HCT116 (cell line): ENCODE measurements at regions not wholly inside any gene's neighbourhood (a gene's known extent, or its start where the extent isn't known, plus 50 kb on each side); places are given as distances from the start of the nearest gene placed in this dataset.

Experiments used
- ATAC-seq: fragments of 200-7000 bp; cut with Tn5 transposase; 2 replicates; pipeline ENCODE4 v1.9.1; 2020; ENCODE audit warnings: mild to moderate bottlenecking, moderate library complexity
- BruUV-seq: library from RNA; stranded (reverse); fragments of 400-500 nt; replicated peaks from 2 replicates; lab custom pipeline; 2021; lab: Mats Ljungman, UMichigan
- CTCF ChIA-PET: fragments of 300-600 bp; sonication (Branson Sonifier 250); formaldehyde crosslinking; loops from one replicate; lab custom pipeline; 2021; ENCODE audit warnings: antibody characterized with exemption; lab: Charles Lee
- POLR2A ChIA-PET: fragments of 300-600, 350-600 bp; sonication (Branson Sonifier 250); formaldehyde crosslinking; loops from one replicate; lab custom pipeline; 2021; ENCODE audit warnings: antibody characterized with exemption; lab: Charles Lee
- RAD21 ChIA-PET, 2 experiments: fragments of 300-600 bp; sonication (Branson Sonifier 250); formaldehyde crosslinking; loops; one replicate each; lab custom pipeline; 2023; ENCODE audit warnings: low total read pairs in 2 of 2; ENCODE audit not compliant: uncharacterized antibody in 2 of 2, unreplicated experiment in 2 of 2, low non-redundant PET in 1 of 2; lab: Charles Lee
- DNase-seq: peaks from one replicate; pipeline ENCODE4 v3.0.0-alpha.2; 2010; ENCODE audit warnings: low read depth, low spot score
- H2AFZ ChIP-seq: fragments of 200-600 bp; shearing (Covaris generic), sonication (generic); 2 replicates; pipeline ENCODE4 v1.6.1; 2017; ENCODE audit warnings: low read depth, mixed run types, mixed read lengths, antibody characterized with exemption, low read length; ENCODE audit not compliant: poor library complexity, severe bottlenecking
- H3K27ac ChIP-seq: 2 replicates; pipeline ENCODE4 v1.5.1; 2012; ENCODE audit warnings: low read depth, low read length
- H3K27me3 ChIP-seq: fragments of 200-600 bp; sonication (generic); 2 replicates; pipeline ENCODE4 v1.6.1; 2016; ENCODE audit warnings: mixed run types, low read length, mixed read lengths; ENCODE audit not compliant: insufficient read depth
- H3K36me3 ChIP-seq, 2 experiments: fragments of 200-500 bp in 1 of 2; fragments of 200-600 bp in 1 of 2; sonication (Bioruptor generic) in 1 of 2; sonication (generic) in 1 of 2; 2 replicates each; pipeline versions ENCODE4 v1.5.1 to v1.6.1; 2014 to 2016; ENCODE audit warnings: low read length in 2 of 2, inconsistent platforms in 1 of 2, mixed read lengths in 1 of 2, mixed run types in 1 of 2; ENCODE audit not compliant: insufficient read depth in 2 of 2, control insufficient read depth in 1 of 2
- H3K4me1 ChIP-seq, 2 experiments: fragments of 200-600 bp in 1 of 2; sonication (generic) in 1 of 2; 2 replicates each; pipeline versions ENCODE4 v1.5.1 to v1.6.1; 2012 to 2017; ENCODE audit warnings: low read length in 2 of 2, inconsistent platforms in 1 of 2, mild to moderate bottlenecking in 1 of 2, mixed read lengths in 1 of 2, mixed run types in 1 of 2, moderate library complexity in 1 of 2; ENCODE audit not compliant: insufficient read depth in 2 of 2, control insufficient read depth in 1 of 2
- H3K4me2 ChIP-seq: fragments of 200-600 bp; sonication (generic); 2 replicates; pipeline ENCODE4 v1.6.1; 2017; ENCODE audit warnings: mixed run types, low read length, mixed read lengths
- H3K4me3 ChIP-seq, 2 experiments: fragments of 200-600 bp in 1 of 2; sonication (generic) in 1 of 2; replicated peaks in 1 of 2; 2 replicates each; pipeline ENCODE4 v1.5.1; 2011 to 2016; ENCODE audit warnings: low read length in 2 of 2, control low read depth in 1 of 2, low read depth in 1 of 2, mild to moderate bottlenecking in 1 of 2, mixed read lengths in 1 of 2, mixed run types in 1 of 2
- H3K79me2 ChIP-seq: fragments of 200-600 bp; sonication (generic); 2 replicates; pipeline ENCODE4 v1.6.1; 2017; ENCODE audit warnings: mild to moderate bottlenecking, mixed run types, low read length, moderate library complexity, mixed read lengths; ENCODE audit not compliant: insufficient read depth
- H3K9ac ChIP-seq: fragments of 200-600 bp; sonication (generic); 2 replicates; pipeline ENCODE4 v1.6.1; 2016; ENCODE audit warnings: low read length, mixed read lengths
- H3K9me2 ChIP-seq: fragments of 200-600 bp; sonication (generic), shearing (Covaris generic); 2 replicates; pipeline ENCODE4 v1.6.1; 2017; ENCODE audit warnings: mixed run types, mild to moderate bottlenecking, moderate library complexity; ENCODE audit not compliant: insufficient read depth
- H3K9me3 ChIP-seq, 2 experiments: fragments of 200-500 bp in 1 of 2; fragments of 200-600 bp in 1 of 2; sonication (Bioruptor generic) in 1 of 2; sonication (generic) in 1 of 2; 2 replicates each; pipeline ENCODE4 v1.6.1; 2014 to 2017; ENCODE audit warnings: low read length in 2 of 2, mixed read lengths in 2 of 2, inconsistent platforms in 1 of 2, low read depth in 1 of 2, mild to moderate bottlenecking in 1 of 2, mixed run types in 1 of 2, moderate library complexity in 1 of 2; ENCODE audit not compliant: control insufficient read depth in 1 of 2, insufficient read depth in 1 of 2
- H4K20me1 ChIP-seq: fragments of 200-600 bp; sonication (generic), shearing (Covaris generic); 2 replicates; pipeline ENCODE4 v1.6.1; 2017; ENCODE audit warnings: mixed run types, mild to moderate bottlenecking, moderate library complexity; ENCODE audit not compliant: insufficient read depth
- ATF3 ChIP-seq: IDR thresholded peaks from 2 replicates; pipeline ENCODE4 v1.6.1; 2012
- CBX3 ChIP-seq: IDR thresholded peaks from 2 replicates; pipeline ENCODE4 v1.6.1; 2012; ENCODE audit warnings: low read depth
- CEBPB ChIP-seq: IDR thresholded peaks from 2 replicates; pipeline ENCODE4 v1.6.1; 2012; ENCODE audit warnings: low read depth
- CTCF ChIP-seq, 3 experiments: fragments of 200-600 bp in 1 of 3; sonication (generic) in 1 of 3; IDR thresholded peaks in 2 of 3; conservative IDR thresholded peaks in 1 of 3; 2 replicates each; pipeline ENCODE4 v1.5.1; 2012 to 2017; ENCODE audit warnings: low read depth in 2 of 3, low read length in 2 of 3, antibody characterized with exemption in 1 of 3, borderline replicate concordance in 1 of 3, control low read depth in 1 of 3, mild to moderate bottlenecking in 1 of 3, mixed read lengths in 1 of 3, mixed run types in 1 of 3, moderate library complexity in 1 of 3; ENCODE audit not compliant: insufficient read depth in 1 of 3
- EGR1 ChIP-seq: IDR thresholded peaks from 2 replicates; pipeline ENCODE4 v1.6.1; 2012; ENCODE audit warnings: low read depth
- EZH2 ChIP-seq: fragments of 200-600 bp; sonication (generic); IDR thresholded peaks from 2 replicates; pipeline ENCODE4 v1.6.1; 2017; ENCODE audit warnings: antibody characterized with exemption, mixed run types
- JUND ChIP-seq: IDR thresholded peaks from 2 replicates; pipeline ENCODE4 v1.6.1; 2012
- MAX ChIP-seq: IDR thresholded peaks from 2 replicates; pipeline ENCODE4 v1.6.1; 2012
- POLR2A ChIP-seq: IDR thresholded peaks from 2 replicates; pipeline ENCODE4 v1.7.0; 2011; ENCODE audit warnings: borderline replicate concordance; ENCODE audit not compliant: insufficient read depth, insufficient read length; ENCODE audit errors: extremely low read depth
- RAD21 ChIP-seq: IDR thresholded peaks from 2 replicates; pipeline ENCODE4 v1.6.1; 2012; ENCODE audit warnings: low read depth, mild to moderate bottlenecking
- REST ChIP-seq: IDR thresholded peaks from 2 replicates; pipeline ENCODE4 v1.6.1; 2012; ENCODE audit warnings: low read depth
- SRF ChIP-seq: IDR thresholded peaks from 2 replicates; pipeline ENCODE4 v1.6.1; 2012; ENCODE audit warnings: low read depth
- TCF7L2 ChIP-seq: IDR thresholded peaks from 2 replicates; pipeline ENCODE4 v1.7.0; 2011; ENCODE audit warnings: borderline replicate concordance, inconsistent platforms; ENCODE audit not compliant: insufficient read depth, insufficient read length; ENCODE audit errors: extremely low read depth
- ZBTB33 ChIP-seq: IDR thresholded peaks from 2 replicates; pipeline ENCODE4 v1.6.1; 2011; ENCODE audit warnings: mild to moderate bottlenecking, low read length, moderate library complexity; ENCODE audit not compliant: insufficient replicate concordance; ENCODE audit errors: extremely low read depth
- ZFX ChIP-seq: fragments of 450-650 bp; IDR thresholded peaks from 2 replicates; pipeline ENCODE4 v1.6.1; 2017
- intact Hi-C: fragments of 100-400 bp; cut with micrococcal nuclease; formaldehyde crosslinking; loops from 2 replicates; pipeline ENCODE4 v1.10.0; 2022

- CTCF ChIA-PET = no interaction called here
These were observed 165.9 kb downstream of the TMTC3 start for GRCh38 chr12:88307961-88308360.

More at GRCh38 chr12:88307961-88308360, 165.9 kb downstream of the TMTC3 start:
- Histone ChIP-seq H4K20me1 (no peaks in the 10 kb centered on the region), H3K9me2 (no peaks in the 10 kb centered on the region), H3K4me2 (no peak overlapping the region), H3K27ac (no peak overlapping the region), H3K36me3 (no peaks in the 10 kb centered on the region; a peak in 1 of 4 replicates), H3K27me3 (no peaks in the 10 kb centered on the region), H3K9me3 (no peaks in the 10 kb centered on the region), H3K9ac (no peak overlapping the region), H3K4me1 (peaks cover 0 to 15% of the 10 kb centered on the region in 2 experiments; a peak in 2 of 4 replicates), H2AFZ (peak overlapping the region; percentile 37), H3K79me2 (no peaks in the 10 kb centered on the region), H3K4me3 (no peak overlapping the region)
- ATAC-seq = no peak
- ChIA-PET POLR2A (interaction anchor here (1.8 kb wide), 1 partner anchor 9 kb away, joined by 3 read pairs; no protein-coding TSS in a partner anchor), RAD21 (no interaction called here)
- TF ChIP-seq EGR1 (no peak), ATF3 (no peak), CTCF (IDR thresholded peaks at IDR 0.05 in 2 of 3, conservative IDR thresholded peaks at IDR 0.05 in 1 of 3; ENCODE audit: borderline replicate concordance in 1 of 3, insufficient read depth in 1 of 3, low read depth in 2 of 3, low read length in 2 of 3) (no peak), CEBPB (no peak), POLR2A (no peak), RAD21 (no peak), JUND (no peak), ZBTB33 (no peak), CBX3 (no peak), SRF (no peak), TCF7L2 (no peak), REST (no peak), ZFX (no peak), EZH2 (no peak), MAX (no peak)
- no peak for DNase-seq
- BruUV-seq = no TSS peak
- intact Hi-C loops = no loop called here
